ENCODE measurements at regions not wholly inside any gene's neighbourhood (a gene's known extent, or its start where the extent isn't known, plus 50 kb on each side); places are given as distances from the start of the nearest gene placed in this dataset.

GRCh38 chr9:115169003-115169402 is 51.0 kb upstream of the TNC start:
- no peak for DNase-seq (ENCODE audit: low spot score)

GRCh38 chr9:115170358-115171073 is 52.6 kb upstream of the TNC start:
- DNase-seq (ENCODE audit: low spot score), result peak; percentile 56

- DNase-seq (ENCODE audit: low spot score), result no peak
Measured at GRCh38 chr9:115171921-115172388, 54.0 kb upstream of the TNC start.

- no peak for DNase-seq (ENCODE audit: low spot score)
Measured at GRCh38 chr9:115182264-115182663, 64.3 kb upstream of the TNC start.

GRCh38 chr9:115183436-115183835 is 65.5 kb upstream of the TNC start:
- no peak for DNase-seq (ENCODE audit: low spot score)

- DNase-seq (ENCODE audit: low spot score), result no peak
Measured at GRCh38 chr9:115189686-115190085, 71.7 kb upstream of the TNC start.

- no peak for DNase-seq (ENCODE audit: low spot score)
Measured at GRCh38 chr9:115191667-115192066, 73.7 kb upstream of the TNC start.

- DNase-seq (ENCODE audit: low spot score), result no peak
Measured at GRCh38 chr9:115192280-115192679, 74.3 kb upstream of the TNC start.

- no peak for DNase-seq (ENCODE audit: low spot score)
Measured at GRCh38 chr9:115192835-115193525, 75.0 kb upstream of the TNC start.

GRCh38 chr9:115193777-115194176 is 75.8 kb upstream of the TNC start:
- DNase-seq (ENCODE audit: low spot score), result no peak

GRCh38 chr9:115194216-115194615 is 76.3 kb upstream of the TNC start:
- DNase-seq (ENCODE audit: low spot score), result no peak

- DNase-seq (ENCODE audit: low spot score), result no peak
Measured at GRCh38 chr9:115195912-115196311, 78.0 kb upstream of the TNC start.

- DNase-seq (ENCODE audit: low spot score), result no peak
Measured at GRCh38 chr9:115196919-115197318, 79.0 kb upstream of the TNC start.

GRCh38 chr9:115198001-115198400 is 80.0 kb upstream of the TNC start:
- peak; percentile 62 for DNase-seq (ENCODE audit: low spot score)

GRCh38 chr9:115200711-115201505 is 83.0 kb upstream of the TNC start:
- peak; percentile 62 for DNase-seq (ENCODE audit: low spot score)

GRCh38 chr9:115202181-115202580 is 84.2 kb upstream of the TNC start:
- DNase-seq (ENCODE audit: low spot score), result no peak

- peak; percentile 74 for DNase-seq (ENCODE audit: low spot score)
Measured at GRCh38 chr9:115202960-115203751, 85.2 kb upstream of the TNC start.

- peak; percentile 40 for DNase-seq (ENCODE audit: low spot score)
Measured at GRCh38 chr9:115204904-115205453, 87.0 kb upstream of the TNC start.

- no peak for DNase-seq (ENCODE audit: low spot score)
Measured at GRCh38 chr9:115207003-115207836, 89.3 kb upstream of the TNC start.

- DNase-seq (ENCODE audit: low spot score), result peak; percentile 43
Measured at GRCh38 chr9:115208501-115208900, 90.5 kb upstream of the TNC start.

Measured in AG20443 (cell line).